ENCODE measurements at regions not wholly inside any gene's neighbourhood (a gene's known extent, or its start where the extent isn't known, plus 50 kb on each side); places are given as distances from the start of the nearest gene placed in this dataset.
"Not testable (repeated sequence)": the region's sequence is repeated elsewhere in the genome, so short reads cannot be mapped to it uniquely, and the experiment has no call there.

DNA sequence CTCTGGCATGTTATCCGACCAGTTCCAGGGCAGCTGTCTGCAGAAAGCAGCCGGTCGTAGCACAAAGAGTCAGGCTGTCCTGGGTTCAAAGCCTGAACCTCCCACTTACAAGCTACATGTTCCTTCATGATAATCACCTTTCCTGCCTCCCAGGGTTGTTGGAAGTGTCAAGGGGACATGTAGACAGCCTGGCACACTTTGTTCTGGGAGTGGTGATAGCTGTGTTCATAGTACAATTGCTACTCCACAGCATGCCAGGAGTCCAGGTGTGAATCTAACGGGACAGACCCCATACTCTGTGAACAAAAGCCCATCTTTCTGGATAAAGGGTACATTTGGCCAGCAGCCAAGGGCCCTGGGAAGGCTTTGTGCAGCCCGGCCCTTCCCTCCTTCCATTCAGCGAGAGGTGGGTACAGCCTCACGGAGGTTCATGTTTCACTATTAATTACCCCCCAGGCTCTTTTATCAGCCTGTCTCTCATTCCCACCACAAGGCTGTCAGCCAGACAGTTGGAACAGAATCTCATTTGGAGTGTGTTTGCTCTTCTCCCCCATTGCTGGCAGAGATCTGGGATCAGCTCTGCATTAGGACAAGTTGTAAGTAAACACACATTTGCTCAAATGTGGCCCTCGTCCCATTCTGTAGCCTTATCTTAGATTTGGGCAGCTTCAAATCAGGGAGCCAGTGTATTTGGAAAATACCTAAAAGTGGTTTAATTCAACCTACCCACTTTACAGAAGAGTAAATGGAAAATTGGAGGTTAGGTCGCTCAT, 101.2 kb downstream of the PROP1 start:
- not testable (repeated sequence) for H3K4me3 ChIP-seq (ENCODE audit: low read length); H3K4me1 ChIP-seq (ENCODE audit: control insufficient read depth, insufficient read depth, low read length); H3K9ac ChIP-seq (ENCODE audit: low read length); H3K36me3 ChIP-seq (ENCODE audit: control insufficient read depth, insufficient read depth, low read length); H3K27me3 ChIP-seq (ENCODE audit: control insufficient read depth, insufficient read depth, low read length); H3K27ac ChIP-seq (ENCODE audit: low read depth, low read length)

- H3K4me3 ChIP-seq (ENCODE audit: low read length); H3K36me3 ChIP-seq (ENCODE audit: control insufficient read depth, insufficient read depth, low read length); H3K27ac ChIP-seq (ENCODE audit: low read depth, low read length); H3K4me1 ChIP-seq (ENCODE audit: control insufficient read depth, insufficient read depth, low read length); H3K27me3 ChIP-seq (ENCODE audit: control insufficient read depth, insufficient read depth, low read length); H3K9ac ChIP-seq (ENCODE audit: low read length): not testable (repeated sequence)
Measured at GRCh38 chr5:177892357-177892665, 103.7 kb downstream of the PROP1 start.

DNA sequence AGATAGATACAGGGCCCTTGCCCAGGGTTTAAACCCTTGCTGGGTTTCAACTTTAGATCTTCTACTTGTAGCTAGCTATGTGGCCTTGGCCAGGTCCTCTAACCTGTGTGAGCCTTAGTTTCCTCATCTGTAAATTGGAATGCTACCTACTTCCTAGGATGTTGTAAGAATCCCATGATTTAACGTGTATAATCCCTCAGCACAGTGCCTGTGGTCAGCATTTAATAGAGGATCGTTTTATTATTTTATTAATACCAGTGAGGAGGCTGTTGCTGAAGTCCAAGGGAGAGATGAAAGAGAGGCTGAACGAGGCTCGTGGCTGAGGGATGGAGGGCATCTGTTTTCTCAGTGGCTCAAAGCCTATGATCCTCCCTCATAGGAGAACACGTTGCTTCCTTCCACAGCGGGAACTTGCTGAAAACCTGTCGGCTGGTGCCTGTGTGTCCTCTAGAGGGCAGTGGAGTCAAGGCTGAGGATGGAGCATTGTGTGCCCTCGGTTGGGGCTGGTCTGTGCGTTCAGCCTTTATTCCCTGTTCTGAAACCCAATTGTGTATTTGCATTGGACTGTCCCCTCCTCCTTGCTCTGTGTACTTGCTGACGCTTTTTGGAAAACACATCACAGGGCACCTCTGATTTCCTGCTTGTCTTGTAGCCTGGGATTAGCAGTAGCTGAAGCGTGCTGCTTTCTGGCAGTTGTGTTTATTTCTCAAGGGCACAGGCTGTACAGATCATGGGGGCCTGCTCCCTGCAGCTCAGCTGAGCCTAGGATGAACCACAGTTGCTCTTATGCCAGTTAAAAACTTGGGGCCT, 104.3 kb downstream of the PROP1 start:
- not testable (repeated sequence) for H3K4me1 ChIP-seq (ENCODE audit: control insufficient read depth, insufficient read depth, low read length); H3K27me3 ChIP-seq (ENCODE audit: control insufficient read depth, insufficient read depth, low read length); H3K4me3 ChIP-seq (ENCODE audit: low read length); H3K9ac ChIP-seq (ENCODE audit: low read length); H3K27ac ChIP-seq (ENCODE audit: low read depth, low read length); H3K36me3 ChIP-seq (ENCODE audit: control insufficient read depth, insufficient read depth, low read length)

- H3K36me3 ChIP-seq (ENCODE audit: control insufficient read depth, insufficient read depth, low read length); H3K9ac ChIP-seq (ENCODE audit: low read length); H3K4me1 ChIP-seq (ENCODE audit: control insufficient read depth, insufficient read depth, low read length): not testable (repeated sequence)
Measured at GRCh38 chr5:177883295-177883694, 100.6 kb upstream of the FAM153A start.

GRCh38 chr5:177875900-177876238, 93.2 kb upstream of the FAM153A start:
- H3K27ac ChIP-seq (ENCODE audit: low read depth, low read length); H3K36me3 ChIP-seq (ENCODE audit: control insufficient read depth, insufficient read depth, low read length): not testable (repeated sequence)
- H3K4me3 ChIP-seq (ENCODE audit: low read length) = peak overlapping the region; percentile 38

More at GRCh38 chr5:177883295-177883694, 100.6 kb upstream of the FAM153A start:
- H3K4me3 ChIP-seq (ENCODE audit: low read length); H3K27me3 ChIP-seq (ENCODE audit: control insufficient read depth, insufficient read depth, low read length); H3K27ac ChIP-seq (ENCODE audit: low read depth, low read length): not testable (repeated sequence)

DNA sequence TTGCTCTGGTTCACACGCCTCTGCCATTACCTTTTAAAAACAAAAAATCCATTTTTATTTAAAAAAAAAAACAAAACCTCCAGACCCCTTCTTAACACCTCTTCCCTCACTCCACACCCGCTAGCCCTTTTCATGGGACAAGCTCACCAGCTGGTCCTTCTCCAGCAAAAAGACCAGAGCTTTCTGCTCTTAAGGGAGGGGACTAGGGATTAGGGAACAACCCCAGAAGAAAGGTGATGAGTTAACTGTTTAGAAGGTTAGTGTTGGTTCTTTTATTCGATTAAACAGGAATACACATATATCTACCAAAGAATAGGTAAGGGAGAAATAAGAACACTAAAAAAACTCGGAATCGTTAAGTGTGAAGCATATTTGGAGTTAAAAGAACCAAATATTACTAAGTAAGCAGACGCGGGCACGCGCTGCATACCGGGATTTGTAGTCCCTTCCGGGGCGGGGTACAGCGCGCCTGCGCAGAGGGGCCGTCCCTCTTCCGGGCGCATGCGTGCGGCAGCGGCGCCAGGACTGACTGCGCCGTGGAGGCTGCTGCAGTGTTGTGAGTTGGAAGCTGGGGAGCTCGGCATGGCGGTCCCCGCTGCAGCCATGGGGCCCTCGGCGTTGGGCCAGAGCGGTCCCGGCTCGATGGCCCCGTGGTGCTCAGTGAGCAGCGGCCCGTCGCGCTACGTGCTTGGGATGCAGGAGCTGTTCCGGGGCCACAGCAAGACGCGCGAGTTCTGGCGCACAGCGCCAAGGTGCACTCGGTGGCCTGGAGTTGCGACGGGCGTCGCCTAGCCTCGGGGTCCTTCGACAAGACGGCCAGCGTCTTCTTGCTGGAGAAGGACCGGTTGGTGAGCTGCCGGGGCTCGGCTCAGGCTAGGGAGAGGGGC, 92.6 kb upstream of the FAM153A start:
- not testable (repeated sequence) for H3K4me1 ChIP-seq (ENCODE audit: control insufficient read depth, insufficient read depth, low read length); H3K36me3 ChIP-seq (ENCODE audit: control insufficient read depth, insufficient read depth, low read length); H3K27ac ChIP-seq (ENCODE audit: low read depth, low read length); H3K9ac ChIP-seq (ENCODE audit: low read length); H3K27me3 ChIP-seq (ENCODE audit: control insufficient read depth, insufficient read depth, low read length)
- H3K4me3 ChIP-seq (ENCODE audit: low read length) = peak overlapping the region; percentile 15

More at GRCh38 chr5:177875900-177876238, 93.2 kb upstream of the FAM153A start:
- H3K9ac ChIP-seq (ENCODE audit: low read length); H3K4me1 ChIP-seq (ENCODE audit: control insufficient read depth, insufficient read depth, low read length); H3K27me3 ChIP-seq (ENCODE audit: control insufficient read depth, insufficient read depth, low read length): not testable (repeated sequence)

- not testable (repeated sequence) for H3K4me1 ChIP-seq (ENCODE audit: control insufficient read depth, insufficient read depth, low read length); H3K27ac ChIP-seq (ENCODE audit: low read depth, low read length); H3K27me3 ChIP-seq (ENCODE audit: control insufficient read depth, insufficient read depth, low read length); H3K36me3 ChIP-seq (ENCODE audit: control insufficient read depth, insufficient read depth, low read length); H3K4me3 ChIP-seq (ENCODE audit: low read length); H3K9ac ChIP-seq (ENCODE audit: low read length)
Measured at GRCh38 chr5:177863822-177864446, 81.2 kb upstream of the FAM153A start.

GRCh38 chr5:177857642-177858200, 75.0 kb upstream of the FAM153A start:
- not testable (repeated sequence) for H3K4me3 ChIP-seq (ENCODE audit: low read length); H3K27ac ChIP-seq (ENCODE audit: low read depth, low read length); H3K36me3 ChIP-seq (ENCODE audit: control insufficient read depth, insufficient read depth, low read length); H3K9ac ChIP-seq (ENCODE audit: low read length); H3K27me3 ChIP-seq (ENCODE audit: control insufficient read depth, insufficient read depth, low read length); H3K4me1 ChIP-seq (ENCODE audit: control insufficient read depth, insufficient read depth, low read length)

DNA sequence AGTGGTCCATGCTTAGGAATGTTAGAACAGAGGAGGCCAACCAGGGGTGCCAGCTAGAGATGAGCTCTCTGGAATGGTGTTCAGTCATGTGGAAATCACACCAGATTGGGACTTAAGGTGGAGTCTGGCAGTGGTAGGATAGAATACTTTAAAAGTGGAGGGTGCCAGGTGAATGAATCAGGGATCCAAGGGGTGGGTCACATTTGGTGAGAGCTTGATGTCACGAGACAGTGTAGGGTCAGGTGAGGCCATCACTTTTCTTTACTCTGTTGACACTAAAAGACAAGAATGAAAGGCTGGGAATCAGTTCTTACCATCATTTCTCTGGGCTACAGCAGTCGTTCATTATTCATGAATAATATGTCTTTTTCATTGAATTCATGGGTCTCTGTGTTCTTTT, 73.8 kb upstream of the FAM153A start:
- not testable (repeated sequence) for H3K9ac ChIP-seq (ENCODE audit: low read length); H3K4me1 ChIP-seq (ENCODE audit: control insufficient read depth, insufficient read depth, low read length); H3K27me3 ChIP-seq (ENCODE audit: control insufficient read depth, insufficient read depth, low read length); H3K27ac ChIP-seq (ENCODE audit: low read depth, low read length); H3K36me3 ChIP-seq (ENCODE audit: control insufficient read depth, insufficient read depth, low read length); H3K4me3 ChIP-seq (ENCODE audit: low read length)

GRCh38 chr5:177847914-177848313, 65.2 kb upstream of the FAM153A start:
- H3K36me3 ChIP-seq (ENCODE audit: control insufficient read depth, insufficient read depth, low read length); H3K9ac ChIP-seq (ENCODE audit: low read length); H3K4me3 ChIP-seq (ENCODE audit: low read length); H3K4me1 ChIP-seq (ENCODE audit: control insufficient read depth, insufficient read depth, low read length); H3K27me3 ChIP-seq (ENCODE audit: control insufficient read depth, insufficient read depth, low read length); H3K27ac ChIP-seq (ENCODE audit: low read depth, low read length): not testable (repeated sequence)

DNA sequence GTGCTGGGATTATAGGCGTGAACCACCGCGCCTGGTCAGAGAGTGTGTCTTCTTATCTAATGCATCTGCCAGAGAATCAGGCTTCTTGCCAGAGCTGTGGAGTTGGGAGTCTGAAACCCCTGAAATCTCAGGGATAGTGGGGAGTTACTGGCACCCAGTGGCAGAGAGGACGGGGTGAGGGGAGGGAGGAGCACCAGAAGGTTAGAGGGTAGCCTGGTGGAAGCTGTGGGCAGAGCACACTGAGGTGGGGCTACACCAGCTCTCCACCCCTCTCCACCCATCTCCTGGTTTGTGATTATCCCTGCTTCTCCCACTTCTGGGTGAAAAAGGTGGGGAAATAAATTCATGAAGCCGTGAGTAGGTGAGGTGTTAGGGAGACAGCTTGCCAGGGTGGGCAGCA, 63.9 kb upstream of the FAM153A start:
- not testable (repeated sequence) for H3K36me3 ChIP-seq (ENCODE audit: control insufficient read depth, insufficient read depth, low read length); H3K27me3 ChIP-seq (ENCODE audit: control insufficient read depth, insufficient read depth, low read length); H3K4me3 ChIP-seq (ENCODE audit: low read length); H3K4me1 ChIP-seq (ENCODE audit: control insufficient read depth, insufficient read depth, low read length); H3K27ac ChIP-seq (ENCODE audit: low read depth, low read length); H3K9ac ChIP-seq (ENCODE audit: low read length)

GRCh38 chr5:177845906-177846305, 63.2 kb upstream of the FAM153A start:
- H3K4me3 ChIP-seq (ENCODE audit: low read length); H3K27me3 ChIP-seq (ENCODE audit: control insufficient read depth, insufficient read depth, low read length); H3K4me1 ChIP-seq (ENCODE audit: control insufficient read depth, insufficient read depth, low read length); H3K36me3 ChIP-seq (ENCODE audit: control insufficient read depth, insufficient read depth, low read length); H3K9ac ChIP-seq (ENCODE audit: low read length); H3K27ac ChIP-seq (ENCODE audit: low read depth, low read length): not testable (repeated sequence)

All from rectal smooth muscle tissue (tissue), 1 donor.